ENCODE measurements at regions not wholly inside any gene's neighbourhood (a gene's known extent, or its start where the extent isn't known, plus 50 kb on each side); places are given as distances from the start of the nearest gene placed in this dataset.

GRCh38 chr1:182192966-182193365, 131.5 kb upstream of the ZNF648 start:
- Histone ChIP-seq H3K9ac (ENCODE audit: low read length) (no peak overlapping the region), H3K36me3 (ENCODE audit: control insufficient read depth in 1 of 2, insufficient read depth in 2 of 2, low read length in 2 of 2) (no peaks in the 10 kb centered on the region), H4K20me1 (ENCODE audit: insufficient read depth) (no peaks in the 10 kb centered on the region), H3K27me3 (ENCODE audit: insufficient read depth, low read length) (no peaks in the 10 kb centered on the region), H3K9me3 (ENCODE audit: control insufficient read depth in 1 of 2, insufficient read depth in 1 of 2, low read depth in 1 of 2, low read length in 2 of 2) (no peaks in the 10 kb centered on the region), H3K4me3 (replicated peaks in 1 of 2; ENCODE audit: low read depth in 1 of 2, low read length in 2 of 2) (no peak overlapping the region), H3K4me2 (ENCODE audit: low read length) (no peak overlapping the region), H3K9me2 (ENCODE audit: insufficient read depth) (0 out of 2 replicates have a peak, but pooled peaks cover 3% of the 10 kb centered on the region), H3K4me1 (ENCODE audit: control insufficient read depth in 1 of 2, insufficient read depth in 2 of 2, low read length in 2 of 2) (no peaks in the 10 kb centered on the region), H3K27ac (ENCODE audit: low read depth, low read length) (no peak overlapping the region), H2AFZ (ENCODE audit: low read depth, low read length, poor library complexity, severe bottlenecking) (no peak overlapping the region), H3K79me2 (ENCODE audit: insufficient read depth, low read length) (no peaks in the 10 kb centered on the region)
- BruUV-seq (replicated peaks), result no TSS peak
- ATAC-seq (no peak), DNase-seq (ENCODE audit: low read depth, low spot score) (no peak)
- TF ChIP-seq EZH2phosphoT487 (IDR thresholded peaks at IDR 0.05; ENCODE audit: borderline replicate concordance) (no peak), POLR2AphosphoS5 (IDR thresholded peaks at IDR 0.05; ENCODE audit: low read depth, low read length) (no peak), EZH2 (IDR thresholded peaks at IDR 0.05) (no peak), ZFX (IDR thresholded peaks at IDR 0.05) (no peak)
- ChIA-PET RAD21 (ENCODE audit: low non-redundant PET in 1 of 2, low total read pairs in 2 of 2, uncharacterized antibody in 2 of 2, unreplicated experiment in 2 of 2) (no interaction called here), CTCF (interaction anchor here (1.1 kb wide), 1 partner anchor 12 kb away, joined by 3 read pairs; no protein-coding TSS in a partner anchor), POLR2A (no interaction called here)
- intact Hi-C loops (cut with micrococcal nuclease), result no loop called here

- POLR2A ChIA-PET, result no interaction called here
- intact Hi-C loops (cut with micrococcal nuclease), result no loop called here
- Histone ChIP-seq H3K4me1 (ENCODE audit: control insufficient read depth in 1 of 2, insufficient read depth in 2 of 2, low read length in 2 of 2) (no peaks in the 10 kb centered on the region), H3K9me2 (ENCODE audit: insufficient read depth) (0 out of 2 replicates have a peak, but pooled peaks cover 3% of the 10 kb centered on the region), H3K27me3 (ENCODE audit: insufficient read depth, low read length) (no peaks in the 10 kb centered on the region), H3K9ac (ENCODE audit: low read length) (no peak overlapping the region), H3K36me3 (ENCODE audit: control insufficient read depth in 1 of 2, insufficient read depth in 2 of 2, low read length in 2 of 2) (no peaks in the 10 kb centered on the region), H3K4me3 (replicated peaks in 1 of 2; ENCODE audit: low read depth in 1 of 2, low read length in 2 of 2) (no peak overlapping the region), H3K79me2 (ENCODE audit: insufficient read depth, low read length) (no peaks in the 10 kb centered on the region), H3K9me3 (ENCODE audit: control insufficient read depth in 1 of 2, insufficient read depth in 1 of 2, low read depth in 1 of 2, low read length in 2 of 2) (no peaks in the 10 kb centered on the region), H2AFZ (ENCODE audit: low read depth, low read length, poor library complexity, severe bottlenecking) (no peak overlapping the region), H4K20me1 (ENCODE audit: insufficient read depth) (no peaks in the 10 kb centered on the region), H3K4me2 (ENCODE audit: low read length) (no peak overlapping the region), H3K27ac (ENCODE audit: low read depth, low read length) (no peak overlapping the region)
- CTCF ChIA-PET, result no interaction called here
- no TSS peak for BruUV-seq (replicated peaks)
- RAD21 ChIA-PET (ENCODE audit: low non-redundant PET in 1 of 2, low total read pairs in 2 of 2, uncharacterized antibody in 2 of 2, unreplicated experiment in 2 of 2), result no interaction called here
- no peak for TF ChIP-seq EZH2 (IDR thresholded peaks at IDR 0.05)
- TF ChIP-seq CBX3 (IDR thresholded peaks at IDR 0.05; ENCODE audit: low read depth), result no peak
- TF ChIP-seq YY1 (IDR thresholded peaks at IDR 0.05; ENCODE audit: extremely low read depth, insufficient replicate concordance, low read depth, low read length), result no peak
- TF ChIP-seq SP1 (IDR thresholded peaks at IDR 0.05; ENCODE audit: low read depth), result no peak
- no peak for TF ChIP-seq JUND (IDR thresholded peaks at IDR 0.05)
- TF ChIP-seq ZFX (IDR thresholded peaks at IDR 0.05), result no peak
- no peak for TF ChIP-seq REST (IDR thresholded peaks at IDR 0.05; ENCODE audit: low read depth)
- TF ChIP-seq ATF3 (IDR thresholded peaks at IDR 0.05), result no peak
- no peak for TF ChIP-seq SRF (IDR thresholded peaks at IDR 0.05; ENCODE audit: low read depth)
- no peak for TF ChIP-seq CTCF (IDR thresholded peaks at IDR 0.05 in 2 of 3, conservative IDR thresholded peaks at IDR 0.05 in 1 of 3; ENCODE audit: borderline replicate concordance in 1 of 3, insufficient read depth in 1 of 3, low read depth in 2 of 3, low read length in 2 of 3)
- DNase-seq (ENCODE audit: low read depth, low spot score) (no peak), ATAC-seq (no peak)
Observed at GRCh38 chr1:182192215-182192614, 130.7 kb upstream of the ZNF648 start.

Measured in HCT116 (cell line).